HL-60 (cell line): ENCODE measurements at regions not wholly inside any gene's neighbourhood (a gene's known extent, or its start where the extent isn't known, plus 50 kb on each side); places are given as distances from the start of the nearest gene placed in this dataset.

Experiments used
- CTCF ChIP-seq: IDR thresholded peaks from one replicate; pipeline ENCODE4 v1.5.1; 2011; ENCODE audit warnings: low read length, control low read depth, inconsistent platforms; ENCODE audit not compliant: insufficient read depth
- POLR2AphosphoS5 ChIP-seq: IDR thresholded peaks from 2 replicates; pipeline ENCODE4 v1.6.1; 2012; ENCODE audit warnings: low read depth

DNA sequence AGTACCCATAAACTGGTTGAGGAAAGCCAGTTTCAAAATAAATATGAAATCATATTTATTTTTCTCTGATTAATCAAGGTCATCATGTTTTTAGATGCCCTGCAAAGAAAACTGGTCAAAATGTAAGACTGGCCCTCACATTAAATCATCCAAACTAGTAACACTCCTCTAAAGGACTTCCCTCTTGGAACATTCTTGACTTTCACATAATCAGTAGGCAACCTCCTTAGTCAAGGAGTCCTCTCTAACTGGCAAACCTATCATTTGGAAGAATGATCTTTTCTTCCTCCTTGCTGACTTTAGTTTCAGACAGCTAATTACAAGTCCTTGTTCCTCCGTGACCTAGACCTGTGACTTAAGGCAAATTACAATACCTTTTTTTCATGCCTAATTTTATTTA, 82.5 kb upstream of the DCBLD2 start:
- no peak for TF ChIP-seq POLR2AphosphoS5
- TF ChIP-seq CTCF = no peak
